Kidney glomerular epithelial cell (primary cell): ENCODE measurements at regions not wholly inside any gene's neighbourhood (a gene's known extent, or its start where the extent isn't known, plus 50 kb on each side); places are given as distances from the start of the nearest gene placed in this dataset.

Experiments
- DNase-seq: peaks from one replicate; lab custom pipeline; 2025; lab: John Stamatoyannopoulos, UW

DNA sequence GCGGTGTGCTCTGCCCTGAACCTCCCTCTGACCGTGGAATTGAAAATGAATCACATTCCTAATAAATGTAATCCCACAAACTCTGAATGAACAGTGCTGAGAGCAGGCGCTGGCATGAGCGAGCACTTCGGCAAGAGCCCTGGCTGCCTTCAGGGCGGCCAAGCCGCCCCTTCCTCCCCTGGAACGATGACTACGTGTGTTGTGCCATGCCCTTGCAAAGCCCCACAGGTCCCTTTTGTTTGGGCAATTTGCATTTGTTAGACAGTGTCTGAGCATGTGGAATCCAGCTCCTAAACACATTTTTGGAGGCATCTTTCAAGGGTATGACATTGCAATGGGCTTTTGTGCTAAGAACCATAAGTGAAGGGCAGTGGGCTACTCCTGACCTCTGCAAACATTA, 95.6 kb upstream of the MKI67 start:
- DNase-seq: no peak

DNA sequence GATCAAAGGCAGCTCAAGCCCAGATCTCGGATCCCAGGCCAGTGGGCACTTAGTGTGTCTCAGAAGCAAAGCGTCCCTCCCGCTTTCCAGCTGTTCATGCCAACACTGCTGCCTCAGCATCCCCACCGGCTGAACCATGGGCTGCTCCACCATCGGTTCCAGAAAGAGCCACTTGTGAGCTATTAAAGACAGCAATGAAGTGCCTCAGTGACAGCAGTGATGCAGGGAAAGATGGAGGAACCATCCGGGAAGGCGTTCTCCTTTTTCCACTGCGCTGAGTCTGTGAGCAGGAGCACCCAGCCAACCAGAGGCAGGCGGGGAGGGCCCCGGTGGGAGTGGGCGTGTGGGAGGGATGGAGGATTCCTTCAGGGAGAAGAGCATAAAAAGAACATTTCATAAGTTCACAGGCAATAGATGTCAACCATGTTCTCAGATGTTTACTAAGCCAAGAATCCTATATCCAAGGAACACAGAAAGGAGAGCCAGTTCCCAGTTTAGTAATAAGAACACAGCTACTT, 96.2 kb upstream of the MKI67 start:
- DNase-seq: no peak

DNA sequence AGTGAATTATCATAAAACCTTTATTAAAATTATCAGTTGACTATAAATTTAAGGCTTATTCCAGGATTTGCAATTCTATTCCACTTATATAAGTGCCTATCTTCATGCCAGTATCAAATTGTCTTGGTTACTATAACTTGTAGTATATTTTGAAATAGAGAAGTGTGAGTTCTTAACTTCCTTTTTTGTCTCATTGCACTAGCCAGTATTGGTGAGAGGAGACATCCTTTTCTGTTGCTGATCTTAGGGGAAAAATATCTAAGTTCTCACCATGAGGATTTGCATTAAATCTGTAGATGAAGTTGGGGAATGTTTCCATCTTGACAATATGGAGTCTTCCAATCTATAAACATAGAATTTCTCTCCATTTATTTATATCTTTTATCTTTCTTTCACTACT, 104.2 kb upstream of the MKI67 start:
- no peak for DNase-seq

DNA sequence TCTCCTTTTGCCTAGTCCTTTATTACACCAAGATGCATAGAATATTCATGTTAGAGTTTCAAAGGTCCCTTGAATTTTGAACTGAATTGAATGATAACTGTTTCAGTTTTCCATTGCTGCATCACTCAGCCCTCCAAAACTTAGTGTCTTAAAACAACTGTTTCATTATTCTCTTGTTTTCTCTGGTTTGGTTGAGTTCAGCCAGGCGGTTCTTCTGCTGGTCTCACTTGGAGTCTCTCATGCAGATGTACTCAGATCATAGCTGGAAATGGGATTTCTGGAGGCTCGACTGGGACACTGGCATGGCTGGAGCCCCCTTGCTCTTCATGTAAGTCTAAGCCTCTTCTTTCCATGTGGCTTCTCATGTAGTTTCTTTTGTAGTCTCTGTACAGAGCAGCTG, 107.2 kb upstream of the MKI67 start:
- DNase-seq: no peak

DNA sequence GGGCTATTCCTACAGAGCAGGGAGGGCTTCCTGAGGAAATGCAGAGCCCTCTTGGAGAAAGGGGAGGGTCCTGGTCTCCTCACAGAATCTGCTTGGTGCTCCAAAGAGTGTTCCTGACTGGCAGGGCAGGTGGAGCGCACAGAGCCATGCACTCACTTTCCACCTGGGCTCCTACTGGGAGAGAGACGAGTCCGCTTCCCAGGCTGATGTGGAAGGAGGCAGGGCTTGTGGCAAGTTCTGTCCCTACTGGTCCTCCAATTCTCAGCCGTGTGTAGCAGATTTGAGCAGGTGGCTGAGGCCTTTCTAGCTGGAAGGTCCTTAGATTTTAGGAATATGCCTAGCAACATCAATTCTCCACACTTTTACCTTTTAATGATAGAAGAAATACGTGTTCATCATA, 111.5 kb upstream of the MKI67 start:
- no peak for DNase-seq

DNA sequence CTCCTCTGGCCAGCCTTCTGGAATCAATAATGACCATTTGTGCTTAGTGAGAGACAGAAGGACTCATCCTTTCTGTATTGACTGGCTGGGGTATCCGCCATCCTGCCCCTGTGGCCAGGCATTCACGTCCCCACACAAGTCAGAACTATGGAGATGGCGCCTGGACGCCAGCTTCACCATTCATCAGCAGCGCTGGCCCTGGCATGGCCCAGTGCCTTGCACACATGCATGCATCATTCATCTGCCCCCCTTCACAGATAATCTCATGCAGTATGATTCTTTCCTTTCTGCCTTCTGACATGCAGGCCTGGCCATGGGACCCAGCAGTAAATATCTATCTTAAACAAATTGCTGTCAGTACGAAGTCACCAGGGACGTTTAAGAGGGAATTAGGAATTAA, 114.8 kb upstream of the MKI67 start:
- DNase-seq: no peak

DNA sequence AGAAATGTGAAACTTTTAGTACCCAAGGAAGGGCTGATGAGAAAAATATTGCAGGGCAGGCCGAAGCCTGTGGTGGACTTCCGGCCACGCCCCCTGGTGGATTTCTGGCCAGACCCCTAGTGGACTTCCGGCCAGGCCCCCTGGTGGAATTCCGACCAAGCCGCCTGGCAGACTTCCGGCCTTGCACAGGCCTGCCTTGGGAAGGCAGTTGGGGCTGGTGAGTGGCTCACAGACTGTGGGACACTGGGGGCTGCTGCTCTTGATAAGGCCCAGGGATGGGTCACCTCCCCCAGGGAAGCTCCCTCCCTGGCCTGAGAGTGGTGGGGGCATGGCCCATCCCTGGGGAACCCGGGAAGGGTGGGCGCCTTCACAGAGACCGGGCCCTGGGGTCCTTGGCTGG, 116.4 kb upstream of the MKI67 start:
- no peak for DNase-seq

DNA sequence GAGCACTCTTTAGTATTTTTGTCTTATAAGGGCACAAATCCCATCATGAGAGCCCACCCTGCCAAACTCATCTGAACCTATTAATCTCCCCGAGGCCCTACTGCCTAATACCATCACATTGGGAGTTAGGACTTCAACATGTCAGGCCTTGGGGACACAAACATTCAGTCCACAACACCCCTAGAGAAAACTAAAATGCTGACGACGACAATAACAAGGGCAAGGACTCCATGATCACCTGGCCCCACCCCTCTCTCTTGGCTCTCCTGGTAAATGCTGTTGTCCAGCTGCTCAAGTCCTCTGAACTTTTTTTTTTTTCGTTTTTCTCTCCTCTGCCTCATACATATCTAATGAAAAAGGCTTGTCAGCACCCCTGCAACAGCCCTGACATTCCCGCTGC, 118.8 kb upstream of the MKI67 start:
- DNase-seq: no peak

DNA sequence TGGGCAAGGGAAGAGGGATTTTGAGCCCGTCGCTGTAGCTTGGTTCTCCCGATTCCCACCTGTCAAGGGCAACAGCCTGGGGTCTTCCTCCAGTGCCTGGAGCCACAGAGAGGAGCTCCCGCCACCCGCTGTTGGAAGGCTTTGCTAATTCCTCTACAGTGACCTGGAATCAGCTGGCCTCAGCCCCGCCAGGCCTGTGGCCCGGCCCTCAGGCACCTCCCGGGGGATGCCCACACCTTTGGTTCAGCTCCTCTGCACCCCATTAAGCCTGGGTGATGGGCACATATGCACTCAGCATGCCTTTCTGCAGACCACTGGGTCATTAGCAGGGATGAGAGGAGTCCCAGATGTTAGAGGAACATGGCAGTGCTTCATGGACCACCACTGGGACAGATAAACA, 121.4 kb upstream of the MKI67 start:
- DNase-seq: no peak

DNA sequence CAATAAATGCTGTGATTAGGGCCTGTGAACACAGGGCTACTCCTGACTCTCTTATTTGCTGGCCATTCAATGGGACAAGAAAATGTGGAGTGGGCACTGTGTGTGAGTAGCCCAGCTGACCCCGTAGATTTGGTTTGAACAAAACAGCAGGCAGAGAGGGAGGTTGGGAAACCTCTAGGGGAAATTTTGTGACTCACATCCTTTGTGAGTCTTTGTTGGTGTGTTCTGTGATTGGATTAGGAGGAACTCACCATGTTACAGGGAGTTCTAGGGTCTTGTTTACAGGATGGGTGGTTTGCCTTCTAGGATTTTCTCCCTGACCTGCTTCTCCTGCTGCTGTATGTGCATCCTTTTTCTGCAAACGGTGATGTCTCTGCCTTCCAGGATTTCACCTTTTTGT, 128.3 kb upstream of the MKI67 start:
- DNase-seq: no peak

DNA sequence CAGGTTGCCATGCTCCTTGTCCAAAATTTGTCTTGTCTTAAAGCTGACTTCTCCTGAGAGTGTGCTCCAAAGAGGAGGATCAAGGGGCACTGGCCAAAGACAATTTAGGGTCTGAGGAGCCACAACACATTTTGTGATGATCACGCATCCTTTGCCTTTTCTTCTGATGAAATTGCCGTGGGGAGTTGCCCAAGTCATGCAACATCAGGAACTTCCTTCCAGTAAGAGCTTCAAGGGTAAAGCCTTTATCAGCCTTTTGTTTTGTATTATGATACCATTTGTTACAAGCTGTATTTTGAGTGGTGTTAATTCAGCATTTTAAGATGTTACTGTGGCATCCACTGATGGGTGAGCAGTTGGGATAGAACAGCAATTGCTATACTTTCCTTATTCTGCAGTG, 131.2 kb upstream of the MKI67 start:
- DNase-seq: no peak

DNA sequence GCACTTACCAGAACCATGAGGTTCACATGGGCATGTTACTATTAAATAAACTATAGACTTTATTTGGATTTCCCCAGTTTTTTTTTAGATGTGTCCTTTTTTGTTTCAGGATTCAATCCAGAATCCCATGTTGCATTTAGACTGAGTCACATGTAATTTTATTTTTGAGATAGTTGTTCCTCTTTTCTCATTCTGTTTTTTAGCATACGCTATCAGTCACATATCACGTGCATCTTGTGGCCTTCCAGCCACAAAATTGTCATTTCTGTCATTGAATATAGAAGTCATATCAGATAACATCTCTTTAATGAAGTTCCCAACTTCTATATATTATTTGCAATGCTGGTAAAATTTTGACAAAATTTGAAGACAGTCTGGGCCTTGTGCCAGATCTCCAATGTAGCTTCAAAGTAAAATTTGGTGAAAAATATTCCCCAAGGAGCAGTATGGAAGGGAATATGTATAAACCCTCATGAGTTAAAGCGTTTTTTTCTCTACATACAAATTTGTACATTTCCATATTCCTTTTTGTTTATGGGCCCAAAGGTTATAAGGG, 132.3 kb upstream of the MKI67 start:
- no peak for DNase-seq

DNA sequence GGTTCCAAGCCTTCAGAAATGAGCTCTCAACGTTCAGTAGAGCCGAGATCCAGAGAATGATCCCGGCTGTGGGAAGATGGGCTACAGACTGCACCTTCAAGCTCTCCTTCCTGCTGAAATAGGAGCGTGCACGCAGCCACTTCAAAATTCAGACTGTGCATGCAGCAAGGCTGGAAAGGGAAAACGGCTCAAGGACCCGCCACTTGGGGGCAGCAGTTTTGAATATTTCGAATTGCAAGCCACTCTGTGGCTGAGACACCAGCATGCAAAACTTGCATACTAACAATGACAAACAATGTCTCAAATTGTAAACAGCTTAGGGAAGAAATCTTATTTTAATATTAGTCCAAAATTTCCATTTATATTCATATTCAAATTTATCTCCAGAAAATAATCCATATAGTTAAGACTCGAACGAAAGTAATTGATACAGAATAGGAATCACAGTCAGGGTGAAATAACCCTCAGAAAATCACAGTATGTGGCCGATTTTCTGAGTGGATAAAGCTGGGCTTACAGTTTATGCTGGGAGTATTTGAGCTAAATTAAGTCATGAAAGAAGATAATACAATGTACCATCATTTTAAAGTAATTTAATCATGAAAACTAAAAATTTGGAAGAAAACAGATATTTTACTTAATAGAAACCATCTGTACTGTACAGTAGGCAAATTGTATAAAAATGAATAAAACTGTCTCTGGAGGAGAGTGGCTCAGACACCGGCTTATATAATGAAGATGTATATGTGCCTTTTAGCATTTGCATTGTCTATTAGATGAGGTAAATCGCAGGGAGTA, 137.9 kb upstream of the MKI67 start:
- DNase-seq: peak; percentile 8

DNA sequence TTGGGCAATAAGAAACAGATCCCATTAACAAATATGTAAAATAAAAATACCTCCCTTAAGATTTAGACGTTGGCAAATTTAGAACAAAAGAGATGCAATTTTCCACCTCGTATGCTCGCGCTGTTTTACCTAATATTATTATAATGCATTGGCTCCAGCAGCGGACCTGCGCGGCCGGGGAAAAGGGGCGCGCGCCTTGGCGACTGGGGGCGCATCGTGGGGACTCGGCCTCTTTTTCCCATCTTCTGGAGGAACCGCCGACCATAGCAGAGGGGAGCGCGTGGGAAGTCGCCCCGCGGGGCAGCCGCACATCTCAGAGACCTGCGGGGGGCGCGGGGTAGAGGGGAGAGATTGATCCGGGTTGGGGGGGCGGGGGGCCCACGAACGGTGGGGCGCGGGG, 139.4 kb upstream of the MKI67 start:
- no peak for DNase-seq

DNA sequence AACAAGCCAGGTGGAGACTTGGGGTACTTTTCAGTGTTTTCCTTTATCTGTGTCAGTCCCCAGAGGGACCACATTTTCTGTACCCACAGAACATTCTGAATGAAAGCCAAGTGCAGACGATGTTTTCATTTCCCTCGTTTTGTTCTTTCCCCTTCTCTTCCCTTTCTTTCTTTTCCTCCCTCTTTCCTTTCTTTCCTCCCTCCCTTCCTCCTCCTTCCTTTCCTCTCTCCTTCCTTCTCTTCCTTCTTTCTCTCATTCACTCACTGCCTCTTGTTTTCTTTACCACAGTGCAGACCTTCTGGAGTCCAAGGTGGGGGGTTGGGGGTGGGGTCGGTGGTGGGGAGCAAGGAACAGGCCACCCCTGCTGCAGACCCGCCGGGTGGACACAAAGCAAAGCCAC, 141.4 kb upstream of the MKI67 start:
- DNase-seq: no peak

DNA sequence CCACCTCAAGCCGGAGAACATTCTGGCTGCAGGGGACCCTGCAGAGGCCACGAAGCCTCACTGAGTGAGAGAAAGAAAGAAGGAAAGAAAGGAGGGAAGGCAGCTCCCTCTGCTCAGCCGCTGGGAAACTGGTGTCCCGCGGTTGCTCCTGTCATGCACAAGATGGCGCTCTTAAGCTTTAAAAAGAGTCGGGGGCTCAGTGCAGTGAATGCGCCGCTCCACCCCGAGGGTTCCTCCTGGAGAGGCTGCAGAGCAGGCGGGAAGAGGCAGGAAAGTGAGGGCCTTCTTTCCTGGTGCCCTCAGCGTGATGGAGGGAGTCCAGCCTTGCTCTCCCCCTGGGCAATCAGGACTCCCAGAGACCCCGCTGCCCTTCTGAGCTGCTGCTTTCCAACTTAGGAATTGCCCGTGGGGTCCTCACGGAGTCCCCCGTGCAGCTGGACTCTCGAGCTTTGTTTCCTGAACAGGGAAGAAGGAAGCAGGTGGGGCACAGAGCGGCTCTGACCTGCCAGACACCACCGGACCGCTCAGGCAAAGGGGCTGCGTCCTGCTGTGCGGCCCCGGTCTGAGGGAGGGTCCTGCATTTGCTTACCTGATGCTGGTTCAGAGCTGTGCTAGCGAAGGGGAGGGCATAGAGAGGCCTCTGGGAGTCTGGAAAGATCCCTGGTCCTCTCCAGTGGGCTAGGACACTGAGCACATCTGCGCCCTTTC, 141.9 kb upstream of the MKI67 start:
- peak; percentile 0 for DNase-seq

DNA sequence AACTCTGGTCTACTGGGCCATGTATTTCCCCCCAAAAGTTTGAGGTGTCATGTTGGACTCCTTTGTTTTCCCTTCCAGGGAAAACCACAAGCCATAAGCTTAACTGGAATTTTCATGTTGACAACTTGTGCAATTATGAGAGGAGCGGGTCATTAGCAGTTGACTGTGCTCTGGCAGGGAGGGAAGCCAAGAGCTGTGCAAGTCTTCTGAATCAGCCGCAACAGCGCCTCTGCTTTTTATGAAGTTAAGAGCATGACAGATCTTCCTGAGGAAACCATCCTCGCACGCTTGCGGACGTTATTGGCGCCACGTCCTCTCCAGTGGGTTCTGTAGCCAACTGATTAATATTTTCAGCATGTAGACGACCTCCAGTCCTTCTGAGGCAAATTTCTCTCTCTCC, 148.7 kb upstream of the MKI67 start:
- DNase-seq: no peak

DNA sequence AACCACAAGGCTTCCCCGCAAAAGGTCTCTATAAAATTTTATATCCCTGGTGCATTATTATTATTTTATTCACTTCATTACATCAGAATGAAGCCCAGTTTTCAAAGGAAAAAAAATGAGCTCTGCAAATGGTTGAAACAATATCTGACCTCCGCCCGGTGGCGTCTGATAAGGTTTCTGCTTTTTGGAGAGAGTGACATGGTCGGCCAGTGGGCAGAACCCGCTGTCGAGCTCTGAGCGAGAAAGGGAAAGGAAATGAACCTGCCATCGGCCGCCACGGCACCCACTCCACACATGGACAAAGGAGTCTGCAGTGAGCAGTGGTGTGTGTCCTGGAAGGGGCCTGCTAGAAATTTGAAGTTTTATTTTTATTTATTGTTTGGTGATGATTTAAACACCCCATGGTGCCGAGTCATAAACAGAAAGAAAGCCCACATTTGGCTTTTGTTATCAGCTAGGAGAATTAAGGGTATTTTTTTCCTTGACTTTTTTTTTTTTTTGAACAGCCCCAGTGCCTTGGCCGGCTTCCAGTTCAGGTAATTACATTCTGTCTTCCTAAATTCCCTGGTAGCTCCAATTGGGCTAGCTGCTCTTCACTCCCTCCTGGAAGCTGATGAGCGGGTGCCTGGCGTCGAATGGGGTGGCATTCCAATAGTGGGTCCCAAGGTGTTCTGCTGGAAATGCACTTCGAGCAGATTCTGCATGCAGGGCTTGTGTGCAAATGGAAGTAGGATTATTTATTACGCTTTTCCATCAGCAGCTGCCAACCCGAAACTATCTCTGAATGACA, 149.4 kb upstream of the MKI67 start:
- no peak for DNase-seq

DNA sequence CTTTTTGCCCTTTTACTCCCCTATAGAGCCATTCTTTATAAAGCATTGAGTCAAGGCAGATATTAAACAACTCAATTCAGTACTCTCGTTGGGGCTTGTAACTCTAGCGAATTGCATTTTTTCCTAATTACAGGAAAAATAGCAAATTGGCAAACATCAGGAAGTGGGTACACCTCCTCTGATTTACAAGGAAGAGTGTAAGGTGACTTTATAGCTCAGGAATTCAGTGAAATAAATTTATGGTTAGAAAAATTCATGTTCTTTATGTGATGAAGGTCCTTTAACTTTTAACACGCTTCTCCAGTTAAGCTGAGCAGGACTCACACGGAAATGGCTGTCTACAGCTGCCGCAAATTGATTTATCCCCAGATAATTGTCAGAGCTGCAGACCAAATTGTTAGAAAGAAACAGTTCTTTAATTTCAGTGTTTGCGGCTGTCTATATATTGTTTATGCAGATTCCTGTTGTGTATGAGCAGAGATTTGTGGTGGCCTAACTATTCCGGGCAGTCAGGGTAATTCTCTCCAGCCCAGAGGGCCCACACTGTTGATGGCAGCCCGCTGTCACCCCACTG, 151.1 kb upstream of the MKI67 start:
- no peak for DNase-seq

DNA sequence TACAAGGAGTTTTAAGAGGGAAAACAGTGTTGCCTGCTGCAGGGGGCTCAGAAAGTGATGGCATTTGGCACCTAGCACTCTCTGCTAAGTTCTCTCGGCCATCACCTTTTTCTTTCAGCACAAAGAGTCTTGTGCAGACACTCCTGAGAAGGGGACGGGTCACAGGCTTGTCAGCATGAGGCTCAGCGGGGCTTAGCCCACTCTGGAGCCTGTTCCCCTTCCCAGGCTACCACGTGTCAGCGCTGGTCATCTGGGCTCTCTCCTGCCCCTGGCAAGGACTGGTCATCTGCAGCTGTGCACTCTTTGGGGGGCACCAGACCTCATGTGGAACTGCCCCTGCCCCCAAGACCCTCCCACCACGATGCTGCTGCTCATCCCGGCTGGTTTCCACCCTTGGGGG, 152.1 kb upstream of the MKI67 start:
- no peak for DNase-seq

DNA sequence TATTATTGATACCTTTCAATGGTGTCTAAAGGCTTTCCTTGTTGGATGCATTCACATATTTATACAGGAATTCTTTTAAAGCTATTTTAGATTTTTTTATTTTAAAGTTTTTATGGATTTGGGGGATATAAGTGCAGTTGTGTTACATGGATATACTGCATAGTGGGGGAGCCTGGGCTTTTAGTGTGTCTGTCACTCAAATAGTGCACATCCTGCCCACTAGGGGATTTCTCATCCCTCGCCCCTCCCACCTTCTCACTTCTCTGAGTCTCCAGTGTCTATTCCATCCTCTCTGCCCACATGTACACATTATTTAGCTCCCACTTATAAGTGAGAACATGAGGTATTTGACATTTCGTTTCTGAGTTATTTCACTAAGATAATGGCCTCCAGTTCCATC, 154.0 kb upstream of the MKI67 start:
- DNase-seq: no peak

DNA sequence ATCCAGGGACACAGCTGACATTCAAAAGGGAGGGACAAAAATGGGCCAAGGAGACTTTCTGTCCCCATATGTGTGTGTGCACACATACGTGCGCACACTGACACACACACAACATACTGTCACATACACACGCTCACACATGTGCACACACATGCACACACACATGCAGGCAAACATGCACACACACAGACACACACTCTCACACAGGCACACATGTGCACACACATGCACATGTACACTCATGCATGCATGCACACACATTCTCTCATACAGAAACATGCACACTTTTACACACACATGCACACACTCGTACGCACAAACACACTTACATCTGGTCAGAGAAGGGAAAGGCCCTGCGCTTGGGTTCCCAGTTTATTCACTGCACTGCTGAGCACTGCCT, 155.1 kb upstream of the MKI67 start:
- DNase-seq: no peak
